Upper lobe of right lung (tissue), 1 donor: ENCODE measurements at regions not wholly inside any gene's neighbourhood (a gene's known extent, or its start where the extent isn't known, plus 50 kb on each side); places are given as distances from the start of the nearest gene placed in this dataset.
A peak's percentile ranks its signal among the peaks of the same experiment; 100 is the strongest.

Experiments used
- ATAC-seq: fragments of 200-7000 bp; cut with Tn5 transposase; one replicate; pipeline ENCODE4 v1.9.1; 2020; ENCODE audit warnings: mild to moderate bottlenecking, moderate library complexity
- DNase-seq: peaks from one replicate; pipeline ENCODE4 v3.0.0-alpha.2; 2020
- H3K27ac ChIP-seq: fragments of 200-600 bp; one replicate; pipeline ENCODE4 v1.8.0; 2022
- H3K27me3 ChIP-seq: fragments of 200-600 bp; one replicate; pipeline ENCODE4 v1.8.0; 2022; ENCODE audit warnings: mild to moderate bottlenecking
- H3K36me3 ChIP-seq: fragments of 200-600 bp; one replicate; pipeline ENCODE4 v1.8.0; 2022
- H3K4me1 ChIP-seq: fragments of 200-600 bp; one replicate; pipeline ENCODE4 v1.8.0; 2022
- H3K4me3 ChIP-seq: fragments of 200-600 bp; one replicate; pipeline ENCODE4 v1.8.0; 2022; ENCODE audit warnings: mild to moderate bottlenecking
- H3K9me3 ChIP-seq: fragments of 200-600 bp; one replicate; pipeline ENCODE4 v1.8.0; 2022
- intact Hi-C: fragments of 100-400 bp; cut with DNase I; formaldehyde crosslinking; loops from one replicate; pipeline ENCODE4 v1.11.0; 2022
- TF ChIP-seq, protein P1 (sequence below): fragments of 200-600 bp; IDR thresholded peaks from one replicate; pipeline ENCODE4 v1.8.0; 2022; ENCODE audit warnings: antibody characterized with exemption
- donor health status: DM: no; HTN: yes; CAD: no; lungs with severe emphysema.

DNA sequence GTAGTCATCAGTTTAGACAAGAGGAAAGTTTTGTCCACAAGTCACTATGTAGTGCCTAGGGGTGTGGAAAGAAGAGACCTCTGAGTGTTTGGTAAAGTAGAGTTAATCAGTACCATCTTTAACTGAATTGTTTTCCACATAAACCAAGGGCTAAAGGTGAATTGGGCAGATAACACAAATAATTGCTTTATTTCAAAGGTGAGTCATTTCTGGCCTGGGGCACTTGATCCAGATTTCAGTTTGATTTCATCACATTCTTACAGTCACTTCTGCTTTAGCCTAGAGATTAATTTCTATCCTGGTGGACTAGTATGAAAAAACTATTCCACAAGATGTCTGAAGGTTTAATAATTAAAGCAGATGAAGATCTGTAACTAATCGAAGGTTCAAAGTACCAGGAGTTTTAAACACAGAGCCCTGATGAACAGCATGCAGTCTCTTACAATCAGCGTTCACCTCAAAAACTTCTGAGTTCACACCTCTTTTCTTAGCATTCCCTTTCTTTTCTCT is 74.5 kb upstream of the BOD1L1 start:
- DNase-seq: no peak
- no peak for ATAC-seq
- intact Hi-C loops: no loop called here
- H3K27me3 ChIP-seq: no peaks in the 10 kb centered on the region
- H3K36me3 ChIP-seq: no peaks in the 10 kb centered on the region
- TF ChIP-seq, protein P1, sequence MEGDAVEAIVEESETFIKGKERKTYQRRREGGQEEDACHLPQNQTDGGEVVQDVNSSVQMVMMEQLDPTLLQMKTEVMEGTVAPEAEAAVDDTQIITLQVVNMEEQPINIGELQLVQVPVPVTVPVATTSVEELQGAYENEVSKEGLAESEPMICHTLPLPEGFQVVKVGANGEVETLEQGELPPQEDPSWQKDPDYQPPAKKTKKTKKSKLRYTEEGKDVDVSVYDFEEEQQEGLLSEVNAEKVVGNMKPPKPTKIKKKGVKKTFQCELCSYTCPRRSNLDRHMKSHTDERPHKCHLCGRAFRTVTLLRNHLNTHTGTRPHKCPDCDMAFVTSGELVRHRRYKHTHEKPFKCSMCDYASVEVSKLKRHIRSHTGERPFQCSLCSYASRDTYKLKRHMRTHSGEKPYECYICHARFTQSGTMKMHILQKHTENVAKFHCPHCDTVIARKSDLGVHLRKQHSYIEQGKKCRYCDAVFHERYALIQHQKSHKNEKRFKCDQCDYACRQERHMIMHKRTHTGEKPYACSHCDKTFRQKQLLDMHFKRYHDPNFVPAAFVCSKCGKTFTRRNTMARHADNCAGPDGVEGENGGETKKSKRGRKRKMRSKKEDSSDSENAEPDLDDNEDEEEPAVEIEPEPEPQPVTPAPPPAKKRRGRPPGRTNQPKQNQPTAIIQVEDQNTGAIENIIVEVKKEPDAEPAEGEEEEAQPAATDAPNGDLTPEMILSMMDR: no peak
- H3K4me3 ChIP-seq: no peak overlapping the region
- no peak overlapping the region for H3K27ac ChIP-seq
- no peaks in the 10 kb centered on the region for H3K4me1 ChIP-seq
- H3K9me3 ChIP-seq: no peaks in the 10 kb centered on the region

DNA sequence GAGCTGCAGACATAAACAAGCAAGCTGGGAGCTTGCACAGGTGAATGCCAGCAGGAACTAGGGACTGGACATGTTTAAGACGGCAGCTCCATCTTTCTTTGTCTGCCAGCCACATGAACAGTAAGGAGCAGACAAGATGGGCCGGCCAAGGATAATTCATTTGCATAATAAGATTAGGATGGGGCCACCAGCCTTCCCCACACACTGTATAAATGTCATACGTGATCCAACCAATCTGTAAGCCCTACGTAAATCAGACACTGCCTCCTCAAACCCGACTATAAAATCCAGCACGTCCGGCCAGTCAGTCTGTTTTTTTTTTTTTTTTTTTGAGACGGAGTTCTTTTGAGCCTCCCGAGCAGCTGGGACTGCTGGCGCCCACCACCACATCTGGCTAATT is 75.6 kb upstream of the BOD1L1 start:
- TF ChIP-seq, protein P1: no peak
- H3K4me1 ChIP-seq: no peaks in the 10 kb centered on the region
- H3K9me3 ChIP-seq: no peaks in the 10 kb centered on the region
- no peaks in the 10 kb centered on the region for H3K36me3 ChIP-seq
- DNase-seq (no peak), ATAC-seq (no peak)
- H3K4me3 ChIP-seq: no peak overlapping the region
- H3K27ac ChIP-seq: no peak overlapping the region
- H3K27me3 ChIP-seq: no peaks in the 10 kb centered on the region
- intact Hi-C loops: no loop called here

DNA sequence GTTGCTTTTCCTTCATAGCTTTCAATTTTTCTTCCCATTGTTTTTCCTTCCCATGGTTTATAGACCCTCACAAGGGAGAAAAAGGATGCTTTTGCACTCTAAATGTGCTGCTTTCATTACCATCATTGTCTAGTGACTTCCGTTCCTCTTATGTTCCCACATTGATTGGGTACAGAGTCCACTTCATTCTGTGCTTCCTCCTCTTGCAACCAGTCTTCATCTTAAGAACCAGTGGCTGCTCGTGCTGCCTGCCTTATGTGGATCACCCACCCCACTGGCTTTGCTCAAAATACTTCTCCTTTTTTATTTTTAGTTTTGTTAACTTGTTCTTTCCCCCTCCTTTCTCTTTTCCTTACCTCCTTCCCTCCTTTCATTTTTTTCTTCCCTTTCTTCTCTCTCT is 76.5 kb upstream of the BOD1L1 start:
- Histone ChIP-seq H3K27me3 (no peaks in the 10 kb centered on the region), H3K4me1 (no peaks in the 10 kb centered on the region), H3K4me3 (no peak overlapping the region), H3K36me3 (no peaks in the 10 kb centered on the region), H3K9me3 (no peaks in the 10 kb centered on the region), H3K27ac (no peak overlapping the region)
- intact Hi-C loops: no loop called here
- DNase-seq: no peak
- TF ChIP-seq, protein P1: no peak
- ATAC-seq: no peak

DNA sequence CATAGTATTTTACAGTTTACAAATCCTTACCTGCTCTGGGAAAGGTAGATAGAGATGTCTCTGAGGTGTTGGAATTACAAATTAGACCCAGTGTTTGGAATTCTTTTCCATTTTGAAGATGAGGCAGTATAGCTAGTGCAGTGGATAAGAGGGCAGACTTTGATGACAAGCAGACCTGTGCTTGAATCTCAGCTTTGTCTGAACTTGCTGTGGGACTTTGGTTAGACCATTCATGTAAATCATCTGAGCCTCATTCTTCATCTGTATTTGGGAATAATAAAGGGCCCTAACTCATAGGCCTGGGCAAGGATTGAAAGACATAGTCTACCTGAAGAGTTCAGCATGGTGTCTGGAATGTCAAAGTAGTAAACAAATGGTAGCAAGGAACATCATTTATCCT is 77.2 kb upstream of the BOD1L1 start:
- no peaks in the 10 kb centered on the region for H3K4me1 ChIP-seq
- H3K9me3 ChIP-seq: no peaks in the 10 kb centered on the region
- H3K27ac ChIP-seq: no peak overlapping the region
- no peaks in the 10 kb centered on the region for H3K27me3 ChIP-seq
- TF ChIP-seq, protein P1: no peak
- intact Hi-C loops: no loop called here
- ATAC-seq: no peak
- H3K36me3 ChIP-seq: no peaks in the 10 kb centered on the region
- DNase-seq: no peak
- no peak overlapping the region for H3K4me3 ChIP-seq

DNA sequence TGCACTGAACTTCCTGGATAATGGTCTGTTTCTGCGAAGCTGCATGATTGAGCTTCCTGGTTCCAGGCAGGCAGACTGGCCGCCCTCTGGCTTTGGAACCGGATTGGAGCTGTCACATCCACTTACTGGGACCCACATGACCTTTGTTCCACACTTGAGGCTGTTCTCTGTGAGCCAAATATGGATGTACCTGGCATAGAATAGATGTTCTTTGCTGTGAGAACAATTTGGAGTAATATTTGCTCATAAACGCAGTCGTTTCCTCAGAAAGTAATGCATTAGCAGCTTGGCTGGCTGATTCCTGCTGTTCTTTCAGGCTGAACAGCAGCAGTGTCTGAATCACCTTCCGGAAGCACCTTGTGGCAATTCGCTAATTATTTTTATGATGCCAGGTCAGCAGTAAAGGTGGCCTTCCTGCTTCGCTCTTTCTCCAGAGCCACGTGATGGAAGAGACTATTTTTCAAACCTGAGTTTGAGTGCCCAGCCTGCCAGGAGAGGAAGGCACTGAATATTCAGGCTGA is 78.1 kb upstream of the BOD1L1 start:
- ATAC-seq (peak; percentile 91), DNase-seq (peak; percentile 79)
- H3K36me3 ChIP-seq: no peaks in the 10 kb centered on the region
- H3K27me3 ChIP-seq: no peaks in the 10 kb centered on the region
- intact Hi-C loops: no loop called here
- H3K4me1 ChIP-seq: no peaks in the 10 kb centered on the region
- H3K27ac ChIP-seq: peak overlapping the region; percentile 55
- H3K4me3 ChIP-seq: no peak overlapping the region
- no peaks in the 10 kb centered on the region for H3K9me3 ChIP-seq
- TF ChIP-seq, protein P1: no peak

DNA sequence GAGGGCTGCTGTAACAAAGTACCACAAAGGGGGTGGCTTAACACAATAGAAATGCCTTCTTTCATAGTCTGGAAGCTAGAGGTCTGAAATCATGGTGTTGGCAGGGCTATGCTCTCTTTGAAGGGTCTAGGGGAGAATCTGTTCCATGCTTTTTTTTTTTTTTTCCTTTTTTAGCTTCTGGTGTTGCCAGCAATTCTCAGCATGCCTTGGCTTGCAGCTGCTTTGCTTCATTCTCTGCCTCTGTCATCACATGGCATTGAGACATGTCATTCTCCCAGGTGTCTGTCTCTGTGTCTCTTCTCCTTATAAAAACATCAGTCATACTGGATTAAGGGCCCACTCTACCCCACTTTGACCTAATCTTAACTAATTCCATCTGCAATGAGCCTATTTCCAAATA is 78.6 kb upstream of the BOD1L1 start:
- intact Hi-C loops: no loop called here
- no peak for DNase-seq
- Histone ChIP-seq H3K27me3 (no peaks in the 10 kb centered on the region), H3K9me3 (no peaks in the 10 kb centered on the region), H3K4me1 (no peaks in the 10 kb centered on the region), H3K36me3 (no peaks in the 10 kb centered on the region), H3K27ac (peak overlapping the region; percentile 55), H3K4me3 (no peak overlapping the region)
- no peak for ATAC-seq
- TF ChIP-seq, protein P1: no peak
